OCI-LY1 (cell line): ENCODE measurements at regions not wholly inside any gene's neighbourhood (a gene's known extent, or its start where the extent isn't known, plus 50 kb on each side); places are given as distances from the start of the nearest gene placed in this dataset.

Experiments used
- H2AFZ ChIP-seq: fragments of 200-600 bp; sonication (generic), shearing (Covaris generic); 2 replicates; pipeline ENCODE4 v1.6.0; 2014; ENCODE audit warnings: antibody characterized with exemption, mild to moderate bottlenecking, low read length
- H3F3A ChIP-seq: fragments of 200-600 bp; sonication (generic), shearing (Covaris generic); 2 replicates; pipeline ENCODE4 v1.6.0; 2014; ENCODE audit warnings: mild to moderate bottlenecking, antibody characterized with exemption, low read length, moderate library complexity; ENCODE audit not compliant: insufficient read depth
- H3K27ac ChIP-seq: fragments of 200-600 bp; sonication (generic); 2 replicates; pipeline ENCODE4 v1.5.1; 2014; ENCODE audit warnings: low read length, mixed run types, mild to moderate bottlenecking, low read depth; ENCODE audit not compliant: poor library complexity, severe bottlenecking
- H3K27me3 ChIP-seq: fragments of 200-600 bp; sonication (generic); 2 replicates; pipeline ENCODE4 v1.6.0; 2014; ENCODE audit warnings: antibody characterized with exemption, mild to moderate bottlenecking, low read length, moderate library complexity; ENCODE audit not compliant: insufficient read depth
- H3K36me3 ChIP-seq: fragments of 200-600 bp; sonication (generic); 2 replicates; pipeline ENCODE4 v1.6.1; 2014; ENCODE audit warnings: mild to moderate bottlenecking, antibody characterized with exemption, low read length, moderate library complexity, mixed read lengths; ENCODE audit not compliant: insufficient read depth
- H3K4me1 ChIP-seq: fragments of 200-600 bp; sonication (generic); 2 replicates; pipeline ENCODE4 v1.5.1; 2014; ENCODE audit warnings: mild to moderate bottlenecking, low read length, moderate library complexity; ENCODE audit not compliant: insufficient read depth, severe bottlenecking
- H3K4me2 ChIP-seq: fragments of 200-600 bp; sonication (generic), shearing (Covaris generic); 2 replicates; pipeline ENCODE4 v1.6.1; 2014; ENCODE audit warnings: low read length
- H3K4me3 ChIP-seq: fragments of 200-600 bp; sonication (generic); 2 replicates; pipeline ENCODE4 v1.5.1; 2014; ENCODE audit warnings: low read length, low read depth, mild to moderate bottlenecking, mixed read lengths; ENCODE audit not compliant: poor library complexity, severe bottlenecking
- H3K79me2 ChIP-seq: fragments of 200-600 bp; shearing (Covaris generic); 2 replicates; pipeline ENCODE4 v1.6.1; 2016; ENCODE audit warnings: mixed run types, low read length, mixed read lengths; ENCODE audit not compliant: insufficient read depth
- H3K9ac ChIP-seq: fragments of 200-600 bp; sonication (generic), shearing (Covaris generic); 2 replicates; pipeline ENCODE4 v1.6.1; 2014; ENCODE audit warnings: mild to moderate bottlenecking, low read length, mixed read lengths
- H3K9me2 ChIP-seq: fragments of 200-600 bp; sonication (generic), shearing (Covaris generic); 2 replicates; pipeline ENCODE4 v1.6.1; 2014; ENCODE audit warnings: low read depth, mild to moderate bottlenecking, low read length, mixed read lengths
- H3K9me3 ChIP-seq: fragments of 200-600 bp; shearing (Covaris generic); 2 replicates; pipeline ENCODE4 v1.6.1; 2014; ENCODE audit warnings: low read length, mixed read lengths
- H4K20me1 ChIP-seq: fragments of 200-600 bp; sonication (generic), shearing (Covaris generic); 2 replicates; pipeline ENCODE4 v1.6.0; 2016; ENCODE audit warnings: mild to moderate bottlenecking, low read length; ENCODE audit not compliant: insufficient read depth
- CTCF ChIP-seq: fragments of 200-600 bp; sonication (generic), shearing (Covaris generic); IDR thresholded peaks from 2 replicates; pipeline ENCODE4 v1.5.1; 2017; ENCODE audit warnings: mild to moderate bottlenecking, antibody characterized with exemption, low read length, moderate library complexity, mixed read lengths
- EZH2 ChIP-seq: fragments of 200-600 bp; sonication (generic), shearing (Covaris generic); IDR thresholded peaks from 2 replicates; pipeline ENCODE4 v1.8.0; 2017; ENCODE audit warnings: borderline replicate concordance, mixed run types, mild to moderate bottlenecking, antibody characterized with exemption, low read length, moderate library complexity, mixed read lengths

- Histone ChIP-seq H3K9me3 (no peaks in the 10 kb centered on the region), H3K27ac (no peak overlapping the region), H3K4me3 (no peak overlapping the region)
These were observed 423.4 kb upstream of the CHORDC1 start for GRCh38 chr11:90646266-90646665.

GRCh38 chr11:90639461-90639993, 416.7 kb upstream of the CHORDC1 start:
- Histone ChIP-seq H3K4me2 (no peak overlapping the region), H3K9me3 (no peaks in the 10 kb centered on the region), H3F3A (no peaks in the 10 kb centered on the region), H3K79me2 (no peaks in the 10 kb centered on the region), H3K4me3 (no peak overlapping the region), H3K36me3 (no peaks in the 10 kb centered on the region), H4K20me1 (no peaks in the 10 kb centered on the region), H3K27ac (no peak overlapping the region), H3K9me2 (no peaks in the 10 kb centered on the region), H3K27me3 (no peaks in the 10 kb centered on the region), H3K9ac (no peak overlapping the region), H2AFZ (no peak overlapping the region), H3K4me1 (no peaks in the 10 kb centered on the region)
- TF ChIP-seq CTCF: no peak
- TF ChIP-seq EZH2: no peak

More at GRCh38 chr11:90646266-90646665, 423.4 kb upstream of the CHORDC1 start:
- Histone ChIP-seq H4K20me1 (no peaks in the 10 kb centered on the region), H3K4me1 (no peaks in the 10 kb centered on the region), H3K4me2 (no peak overlapping the region), H3K9me2 (no peaks in the 10 kb centered on the region), H2AFZ (no peak overlapping the region), H3K27me3 (no peaks in the 10 kb centered on the region), H3K36me3 (no peaks in the 10 kb centered on the region), H3F3A (no peaks in the 10 kb centered on the region), H3K9ac (no peak overlapping the region), H3K79me2 (no peaks in the 10 kb centered on the region)
- TF ChIP-seq CTCF (no peak), EZH2 (no peak)

GRCh38 chr11:90635886-90636285, 413.0 kb upstream of the CHORDC1 start:
- no peak for TF ChIP-seq CTCF
- TF ChIP-seq EZH2: no peak
- Histone ChIP-seq H4K20me1 (no peaks in the 10 kb centered on the region), H3K27ac (no peak overlapping the region), H3K9me3 (no peaks in the 10 kb centered on the region), H3K27me3 (no peaks in the 10 kb centered on the region), H2AFZ (no peak overlapping the region), H3K36me3 (no peaks in the 10 kb centered on the region), H3K9ac (no peak overlapping the region), H3K9me2 (no peaks in the 10 kb centered on the region), H3K4me1 (no peaks in the 10 kb centered on the region), H3K4me2 (no peak overlapping the region), H3K79me2 (no peaks in the 10 kb centered on the region), H3F3A (no peaks in the 10 kb centered on the region), H3K4me3 (no peak overlapping the region)
